GM21526 (cell line): ENCODE measurements at regions not wholly inside any gene's neighbourhood (a gene's known extent, or its start where the extent isn't known, plus 50 kb on each side); places are given as distances from the start of the nearest gene placed in this dataset.
"Not testable (repeated sequence)": the region's sequence is repeated elsewhere in the genome, so short reads cannot be mapped to it uniquely, and the experiment has no call there.

Source experiments
- ATAC-seq: cut with Tn5 transposase; IDR thresholded peaks from one replicate; pipeline ENCODE4 v1.9.1; 2021; ENCODE audit warnings: moderate library complexity; ENCODE audit not compliant: unreplicated experiment, low FRiP score

DNA sequence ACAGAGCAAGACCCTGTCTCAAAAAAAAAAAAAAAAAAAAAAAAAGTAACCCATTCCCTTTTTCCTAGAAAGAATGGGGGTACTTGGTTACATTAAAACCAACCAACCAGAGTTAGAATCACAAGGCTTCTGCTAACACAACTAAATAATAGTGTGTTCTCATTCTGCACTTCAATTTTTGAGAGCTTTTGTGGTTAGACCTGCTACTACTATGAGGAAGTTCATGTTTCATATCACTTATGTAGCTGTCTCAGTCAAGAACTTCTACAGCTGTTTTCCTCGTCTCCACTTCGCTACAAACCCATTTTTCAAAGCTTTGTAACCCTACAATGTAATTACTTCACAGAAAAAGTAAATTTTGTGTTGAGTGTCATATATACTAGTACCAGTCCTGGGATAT is 58.3 kb downstream of the PDHA2 start:
- ATAC-seq, result no peak

GRCh38 chr4:95909211-95909610 is 69.3 kb downstream of the PDHA2 start:
- ATAC-seq, result no peak

DNA sequence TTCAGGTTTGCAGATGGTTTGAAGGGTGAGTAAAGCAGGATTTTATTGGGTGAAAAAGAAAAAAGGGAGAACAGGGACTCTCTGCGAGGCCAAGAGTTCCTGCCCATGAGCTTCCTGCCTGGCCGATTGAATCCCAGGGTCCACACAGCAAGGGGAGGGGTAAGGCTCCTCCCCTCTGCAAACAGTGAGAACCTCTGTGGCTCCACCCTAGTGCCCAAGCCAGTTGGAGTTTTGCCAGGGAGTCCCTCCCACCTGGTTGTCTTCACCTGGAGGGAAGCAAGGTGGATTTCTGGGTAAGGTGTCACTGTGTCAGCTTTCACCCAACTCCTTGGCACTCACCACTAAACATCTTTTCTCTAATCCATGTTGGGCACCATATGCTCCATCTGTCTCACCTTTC is 70.9 kb downstream of the PDHA2 start:
- ATAC-seq, result no peak

- no peak for ATAC-seq
Measured at GRCh38 chr4:95921470-95921869, 81.6 kb downstream of the PDHA2 start.

GRCh38 chr4:95929448-95930064 is 89.7 kb downstream of the PDHA2 start:
- ATAC-seq, result no peak

DNA sequence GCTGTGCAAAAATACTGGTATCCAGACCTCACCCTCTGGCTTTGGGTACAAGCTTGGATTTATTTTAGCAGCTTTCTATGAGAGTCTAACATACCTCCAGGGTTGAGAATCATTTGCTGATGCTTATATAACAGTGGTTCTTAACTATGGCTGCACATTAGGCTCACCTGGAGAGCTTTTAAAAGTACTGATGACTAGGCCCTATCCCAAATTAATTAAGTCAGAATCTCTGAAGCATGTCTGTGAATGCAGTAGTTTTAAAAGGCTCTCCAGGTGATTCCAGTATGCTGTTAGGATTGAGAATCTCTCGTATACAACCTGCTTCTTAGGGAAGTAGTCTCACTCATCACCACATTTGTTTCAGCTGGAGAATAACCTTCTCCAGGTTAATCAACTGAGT is 99.2 kb downstream of the PDHA2 start:
- ATAC-seq, result no peak

GRCh38 chr4:95949136-95949765 is 109.4 kb downstream of the PDHA2 start:
- ATAC-seq, result no peak

GRCh38 chr4:95949808-95950207 is 109.9 kb downstream of the PDHA2 start:
- no peak for ATAC-seq

DNA sequence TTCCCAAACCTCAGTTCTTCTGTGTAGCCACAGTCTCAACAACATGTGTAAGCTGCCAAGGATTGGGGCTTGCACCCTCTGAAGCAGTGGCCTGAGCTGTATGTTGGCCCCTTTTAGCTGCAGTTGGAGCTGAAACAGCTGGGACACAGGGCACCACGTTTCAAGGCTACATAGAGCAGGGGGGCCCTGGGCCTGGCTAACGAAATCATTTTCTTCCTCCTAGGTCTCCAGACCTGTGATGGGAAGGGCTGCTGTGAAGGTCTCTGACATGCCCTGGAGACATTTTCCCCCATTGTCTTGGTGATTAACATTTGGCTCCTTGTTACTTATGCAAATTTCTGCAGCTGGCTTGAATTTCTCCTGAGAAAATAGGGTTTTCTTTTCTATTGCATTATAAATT is 112.6 kb downstream of the PDHA2 start:
- not testable (repeated sequence) for ATAC-seq

GRCh38 chr4:95956094-95956493 is 116.2 kb downstream of the PDHA2 start:
- ATAC-seq, result no peak

GRCh38 chr4:95957054-95957453 is 117.2 kb downstream of the PDHA2 start:
- ATAC-seq, result no peak

- ATAC-seq, result no peak
Measured at GRCh38 chr4:95957759-95958158, 117.9 kb downstream of the PDHA2 start.

- no peak for ATAC-seq
Measured at GRCh38 chr4:95959182-95959581, 119.3 kb downstream of the PDHA2 start.

DNA sequence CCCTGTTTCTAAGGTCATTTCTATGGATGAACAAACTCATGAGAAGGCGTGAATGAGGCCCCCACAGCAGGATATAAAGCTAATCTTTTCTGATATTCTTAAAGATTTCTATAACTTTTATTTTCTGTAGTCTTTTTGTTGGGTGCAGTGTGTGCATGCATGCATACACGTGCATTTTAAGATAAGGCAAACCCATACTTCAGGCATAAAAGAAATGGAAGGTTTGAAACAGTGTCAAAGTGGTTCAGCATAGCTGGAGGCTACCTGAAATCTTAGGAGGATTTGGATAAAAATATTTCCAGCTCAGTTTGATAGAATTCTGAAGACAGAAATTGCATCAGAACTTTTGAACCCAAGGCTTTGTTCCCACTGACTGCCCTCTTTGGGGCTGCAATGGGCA is 119.7 kb downstream of the PDHA2 start:
- ATAC-seq, result no peak

GRCh38 chr4:95963456-95963855 is 123.6 kb downstream of the PDHA2 start:
- ATAC-seq, result no peak

DNA sequence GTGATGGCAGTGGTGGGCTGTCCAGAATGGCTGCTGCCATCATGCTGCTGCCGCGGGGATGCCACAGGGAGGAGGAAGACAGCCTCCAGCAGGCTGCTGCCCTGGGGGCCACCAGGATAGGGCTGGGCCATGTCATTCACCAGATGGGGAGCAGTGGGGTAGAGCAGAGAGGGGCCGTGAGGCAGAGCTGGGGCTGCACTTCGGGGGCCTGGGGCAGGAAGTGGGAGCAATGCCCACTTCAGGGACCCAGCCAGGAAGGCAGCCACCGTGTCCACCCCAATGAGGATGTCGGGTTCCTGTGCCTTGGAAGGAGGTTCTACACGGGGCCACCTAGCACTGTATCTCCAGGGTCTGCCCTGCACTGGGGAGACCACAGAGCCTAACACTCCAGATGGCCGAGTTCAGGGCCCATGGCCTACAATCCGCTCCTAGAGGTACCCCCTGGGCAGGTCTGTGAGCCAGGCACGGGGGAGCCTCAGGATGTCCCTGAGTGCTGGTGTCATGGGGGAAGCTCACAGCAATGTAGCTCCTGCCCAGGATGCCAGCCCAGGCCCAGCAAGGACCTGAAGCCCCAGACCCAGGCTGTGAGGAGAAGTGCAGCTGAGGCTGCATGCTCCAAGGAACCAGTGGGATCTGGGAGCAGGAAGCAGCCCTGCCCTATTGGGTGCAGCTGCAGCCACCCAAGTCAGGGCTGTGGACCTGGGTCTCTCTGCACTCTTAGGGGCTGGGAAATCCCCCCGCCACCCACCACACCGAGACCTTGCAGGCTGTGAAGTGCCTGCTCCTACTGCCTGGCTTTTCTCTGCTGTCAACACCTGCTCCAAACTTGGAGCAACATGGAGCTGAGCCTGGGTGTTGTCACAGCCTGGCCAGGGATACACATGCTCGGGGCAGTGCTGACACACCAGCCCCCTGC is 140.3 kb downstream of the PDHA2 start:
- no peak for ATAC-seq

DNA sequence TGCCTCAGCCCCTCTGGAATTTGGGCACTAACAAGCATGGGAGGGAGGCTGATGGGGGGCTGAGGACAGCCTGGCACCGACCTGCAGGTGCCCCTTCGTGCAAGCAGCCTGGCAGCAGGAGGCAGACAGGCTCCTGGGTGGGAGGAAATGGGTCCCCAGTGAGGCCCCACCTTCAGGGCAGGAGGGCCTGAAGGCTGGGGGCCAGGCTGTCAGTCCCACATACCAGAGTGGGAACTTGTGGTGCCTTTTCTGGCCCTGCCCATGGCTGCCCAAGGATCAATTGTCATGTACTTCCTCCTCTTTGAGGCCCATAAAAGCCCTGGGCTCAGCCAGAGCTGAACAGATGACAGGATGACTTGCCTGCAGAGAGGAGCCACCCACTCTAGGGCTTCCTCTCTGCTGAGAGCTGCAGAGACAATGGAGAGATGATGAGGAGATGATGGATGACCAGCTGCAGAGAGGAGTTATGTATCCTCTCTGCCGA is 141.0 kb downstream of the PDHA2 start:
- no peak for ATAC-seq

DNA sequence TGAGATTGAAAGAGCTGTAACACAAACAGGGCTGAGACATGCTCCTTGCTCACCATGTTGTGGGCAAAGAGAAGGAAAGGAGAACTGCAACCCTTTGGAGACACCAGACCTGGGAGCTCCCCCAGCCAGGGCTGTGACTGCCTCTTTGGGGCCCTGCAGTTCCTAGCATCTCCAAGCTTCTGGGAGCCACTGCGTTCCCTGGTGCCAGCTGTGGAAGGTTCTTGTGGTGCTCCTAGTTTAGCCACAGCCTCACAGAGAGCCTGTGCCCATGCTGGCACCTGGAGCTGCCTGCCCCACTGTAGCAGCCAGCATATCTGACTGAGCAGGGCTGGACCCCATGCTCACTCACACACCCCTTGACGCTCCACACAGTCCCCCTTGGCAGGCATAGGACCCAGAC is 141.7 kb downstream of the PDHA2 start:
- no peak for ATAC-seq

- ATAC-seq, result no peak
Measured at GRCh38 chr4:95982516-95982915, 142.6 kb downstream of the PDHA2 start.

- no peak for ATAC-seq
Measured at GRCh38 chr4:95984081-95984480, 144.2 kb downstream of the PDHA2 start.

GRCh38 chr4:95985051-95985450 is 145.2 kb downstream of the PDHA2 start:
- no peak for ATAC-seq
